ENCODE measurements at regions not wholly inside any gene's neighbourhood (a gene's known extent, or its start where the extent isn't known, plus 50 kb on each side); places are given as distances from the start of the nearest gene placed in this dataset.
A peak's percentile ranks its signal among the peaks of the same experiment; 100 is the strongest.

- DNase-seq: peak; percentile 39
Observed at GRCh38 chr12:25759752-25760151, 198.7 kb upstream of the RASSF8 start.

- no peak for DNase-seq
Observed at GRCh38 chr12:25761356-25761755, 197.1 kb upstream of the RASSF8 start.

GRCh38 chr12:25764409-25764808 lies 194.1 kb upstream of the RASSF8 start:
- DNase-seq: no peak

DNA sequence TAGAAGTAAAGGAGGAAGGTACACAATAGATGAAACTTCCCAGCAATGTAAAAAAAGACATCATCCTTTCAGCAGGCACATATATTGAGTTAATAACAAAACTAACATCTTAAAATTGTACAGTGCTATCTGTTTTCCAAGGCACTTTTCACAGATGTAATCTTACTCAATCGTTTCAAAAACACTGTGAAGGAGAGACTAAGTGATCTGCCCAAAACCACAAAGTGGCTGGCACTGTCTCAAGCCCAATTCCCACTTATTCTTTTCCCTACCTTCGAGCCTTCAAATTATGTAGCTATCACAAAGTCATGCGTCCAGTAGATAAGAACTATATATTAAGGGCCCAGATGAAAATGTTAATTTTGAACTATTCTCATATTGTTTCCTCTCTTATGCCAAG lies 193.6 kb upstream of the RASSF8 start:
- DNase-seq: peak; percentile 50

DNA sequence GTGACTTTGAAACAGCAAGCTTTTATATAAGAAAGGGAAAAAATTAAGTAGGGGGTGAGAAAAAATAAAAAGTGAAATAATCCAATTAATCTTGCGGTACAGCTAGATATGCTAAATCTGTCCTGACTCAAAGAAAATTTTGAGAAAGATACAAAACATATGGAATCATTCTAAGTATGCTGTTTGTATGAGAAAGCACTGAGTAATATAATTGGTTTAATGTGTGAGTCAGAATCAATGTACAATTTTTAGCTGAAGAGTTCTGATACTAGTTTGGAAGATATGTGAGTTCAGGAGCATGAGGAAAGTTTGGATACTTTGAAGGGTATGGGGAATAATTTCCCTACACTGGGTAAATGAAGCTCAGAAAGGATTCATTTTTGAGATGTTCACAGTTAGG lies 190.9 kb upstream of the RASSF8 start:
- peak; percentile 81 for DNase-seq

GRCh38 chr12:25768151-25768550 lies 190.3 kb upstream of the RASSF8 start:
- DNase-seq: no peak

- DNase-seq: peak; percentile 80
Observed at GRCh38 chr12:25769082-25769945, 189.2 kb upstream of the RASSF8 start.

GRCh38 chr12:25771041-25771440 lies 187.4 kb upstream of the RASSF8 start:
- DNase-seq: peak; percentile 34

DNA sequence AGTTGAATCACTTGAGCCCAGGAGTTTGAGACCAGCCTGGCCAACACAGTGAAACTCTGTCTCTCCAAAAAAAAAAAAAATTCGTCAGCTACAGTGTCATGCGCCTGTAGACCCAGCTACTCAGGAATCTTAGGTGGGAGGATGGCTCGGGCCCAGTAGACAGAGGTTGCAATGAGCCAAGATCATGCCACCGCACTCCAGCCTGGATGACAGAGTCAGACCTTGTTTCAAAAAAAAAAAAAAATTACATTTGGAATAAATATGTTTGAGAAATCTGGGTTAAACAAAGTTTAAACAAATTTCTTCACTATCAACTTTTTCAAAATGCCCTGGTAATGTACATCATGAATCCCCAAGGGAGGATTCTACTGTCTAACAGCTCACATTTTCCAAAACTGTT lies 187.0 kb upstream of the RASSF8 start:
- no peak for DNase-seq

DNA sequence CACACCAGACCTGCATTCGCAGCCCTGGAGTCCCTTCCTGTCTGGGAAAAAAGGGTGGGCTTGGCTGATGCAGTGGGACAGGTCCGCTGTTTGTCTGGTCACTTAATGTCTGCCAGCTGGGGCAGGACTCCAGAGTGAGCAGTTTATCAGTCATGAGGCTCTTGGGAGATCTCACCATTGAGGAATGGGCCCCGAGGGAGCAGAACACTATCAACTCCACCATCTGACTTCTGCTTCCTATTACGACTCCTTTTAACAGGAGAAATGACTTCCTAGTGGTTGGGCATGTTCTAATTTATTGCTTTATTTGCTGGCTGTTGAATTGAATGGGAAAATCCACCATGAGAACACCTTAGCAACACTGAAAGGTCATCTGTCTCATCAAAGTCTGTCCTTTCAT lies 182.5 kb upstream of the RASSF8 start:
- peak; percentile 64 for DNase-seq

DNA sequence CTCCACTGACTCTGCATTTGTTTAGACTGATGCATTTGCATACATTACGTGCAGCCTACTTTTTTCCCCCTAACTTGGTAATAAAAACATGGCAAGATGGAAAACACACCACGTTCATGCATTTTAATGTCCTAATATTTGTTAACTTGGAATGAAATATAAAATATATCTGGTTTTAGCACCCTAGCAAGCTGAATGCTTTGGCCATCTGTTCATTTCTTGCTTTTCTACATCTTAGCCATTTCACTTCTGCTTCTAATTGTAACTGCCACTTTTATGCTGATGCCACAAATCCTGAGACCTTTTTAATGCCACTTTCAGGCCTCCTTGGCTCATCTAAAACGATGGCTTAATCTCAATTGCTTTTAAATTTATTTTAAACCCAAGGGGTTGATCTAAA lies 177.7 kb upstream of the RASSF8 start:
- DNase-seq: no peak

GRCh38 chr12:25781232-25781631 lies 177.2 kb upstream of the RASSF8 start:
- no peak for DNase-seq

DNA sequence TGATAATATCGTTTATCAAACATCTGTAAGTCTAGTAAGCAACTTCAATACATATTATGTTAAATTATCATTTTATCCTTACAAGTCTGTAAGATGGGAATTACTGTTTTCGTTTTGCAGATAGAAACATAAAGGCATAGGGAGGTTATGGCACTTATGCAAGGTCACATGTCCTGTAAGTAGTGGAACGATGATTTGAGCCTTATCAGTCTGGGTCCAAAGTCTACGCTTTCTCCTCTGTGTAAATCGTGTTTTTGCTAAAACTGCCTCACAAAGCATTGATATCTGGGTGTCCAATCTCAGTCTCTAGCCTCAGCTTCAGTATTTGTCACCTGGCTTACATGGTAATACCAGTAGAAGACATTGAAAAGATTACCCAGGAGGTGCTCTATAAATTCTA lies 174.9 kb upstream of the RASSF8 start:
- no peak for DNase-seq

DNA sequence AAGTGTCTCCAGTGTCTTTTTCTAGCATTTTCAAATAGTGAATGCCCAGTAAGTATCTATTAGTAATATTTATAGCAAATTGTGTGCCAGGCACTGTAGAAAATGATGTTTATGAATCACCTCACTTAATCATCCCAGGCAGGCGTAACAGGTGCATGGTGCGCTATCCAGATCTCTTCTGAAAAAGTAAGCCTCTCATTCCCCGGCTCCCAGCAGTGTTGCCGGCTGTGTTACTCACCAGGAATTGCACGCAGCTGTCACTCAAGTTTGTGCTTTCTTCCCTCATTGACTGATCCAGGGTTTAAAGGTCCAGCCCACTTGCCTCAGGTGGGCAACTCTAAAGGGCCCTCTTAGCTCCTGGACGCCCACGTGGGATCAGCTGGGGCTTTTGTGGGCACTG lies 173.8 kb upstream of the RASSF8 start:
- DNase-seq: no peak

GRCh38 chr12:25785134-25785533 lies 173.3 kb upstream of the RASSF8 start:
- DNase-seq: no peak

DNA sequence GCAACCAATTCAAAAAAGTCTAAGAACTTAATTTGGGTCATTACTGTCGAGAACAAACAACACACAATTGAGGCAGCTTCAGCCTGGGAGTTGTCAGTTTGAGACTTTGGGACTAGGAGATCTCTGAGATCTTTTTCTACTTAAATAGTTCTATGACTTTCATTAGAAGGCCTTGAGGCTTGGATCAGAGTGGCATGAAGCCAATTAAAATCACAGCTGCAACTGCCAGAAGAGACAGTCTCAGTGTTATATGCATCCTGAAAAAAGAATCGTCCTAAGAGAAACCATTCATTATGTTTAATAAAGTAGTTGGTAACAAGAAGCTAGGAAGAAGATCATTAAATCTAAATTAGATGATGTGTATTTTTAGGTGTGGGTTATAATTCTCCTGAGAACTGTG lies 170.8 kb upstream of the RASSF8 start:
- DNase-seq: no peak

DNA sequence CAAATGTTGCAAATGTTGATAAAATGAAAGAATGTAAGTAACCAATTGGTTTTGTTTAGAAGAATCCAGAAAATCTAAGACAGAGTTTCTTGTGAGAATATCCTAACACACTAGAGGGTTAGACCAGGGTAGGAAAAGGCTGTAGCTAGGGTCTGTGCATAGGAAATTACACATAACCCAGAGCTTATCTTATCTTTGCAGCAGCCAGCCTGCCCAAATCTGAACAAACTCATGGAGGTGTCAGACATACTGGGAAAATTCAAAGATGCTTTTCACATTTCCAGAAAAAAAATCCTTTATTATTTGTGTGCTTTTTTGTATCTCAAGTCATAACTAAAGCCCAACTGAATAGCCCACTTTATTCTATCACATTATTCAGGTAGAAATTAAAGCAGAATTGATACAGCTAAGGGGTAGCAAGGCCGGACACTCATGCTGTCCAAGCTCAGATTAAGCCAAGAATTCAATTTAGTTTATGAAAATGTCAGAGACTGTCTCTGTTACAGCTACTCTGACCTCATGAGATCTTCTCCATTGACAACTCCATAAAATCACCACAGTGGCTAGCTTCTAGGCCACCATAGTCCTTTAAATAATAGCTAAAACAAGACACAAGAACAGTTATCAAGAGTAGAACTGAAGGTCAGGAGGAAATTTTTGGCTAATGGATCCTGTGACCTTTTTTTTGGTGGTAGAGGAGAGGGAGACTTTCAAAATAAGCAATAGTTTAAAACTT lies 169.6 kb upstream of the RASSF8 start:
- no peak for DNase-seq

DNA sequence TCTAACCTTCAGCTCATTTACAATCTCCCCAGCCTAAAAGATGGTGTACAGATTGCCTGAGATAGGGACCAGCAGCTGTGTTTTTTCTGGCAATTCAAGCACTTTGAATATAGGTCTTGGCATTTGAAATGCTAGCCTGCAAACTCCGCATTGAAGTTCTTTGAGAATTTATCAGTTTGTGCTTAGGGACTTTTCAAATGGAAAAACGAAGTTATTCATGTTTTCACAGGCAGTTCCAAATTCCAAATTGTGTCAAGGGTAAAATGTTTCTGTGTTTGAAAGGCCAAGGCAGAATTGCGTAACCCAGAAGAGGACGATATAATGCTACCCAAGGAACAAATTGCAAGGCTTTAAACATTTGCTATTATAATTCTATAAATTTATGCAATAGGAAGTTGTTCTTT lies 168.9 kb upstream of the RASSF8 start:
- DNase-seq: peak; percentile 32

DNA sequence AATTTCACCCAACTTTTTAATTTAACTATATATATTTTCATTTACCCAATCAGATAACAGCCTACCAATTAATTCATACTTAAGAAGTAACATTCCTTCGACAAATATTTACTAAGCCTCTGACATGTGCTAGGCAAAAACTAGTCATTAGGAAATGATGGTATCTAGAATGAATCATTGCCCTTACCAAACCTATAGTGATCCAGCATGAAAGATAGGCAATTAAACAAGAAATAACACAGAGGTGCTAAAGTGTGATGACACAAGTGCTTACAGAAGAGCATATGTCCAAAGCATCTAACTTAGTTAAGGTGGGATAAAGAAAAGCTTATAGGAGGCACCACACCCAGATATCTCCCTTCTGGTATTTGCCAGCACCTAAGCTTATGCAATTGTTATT lies 166.5 kb upstream of the RASSF8 start:
- DNase-seq: peak; percentile 18

DNA sequence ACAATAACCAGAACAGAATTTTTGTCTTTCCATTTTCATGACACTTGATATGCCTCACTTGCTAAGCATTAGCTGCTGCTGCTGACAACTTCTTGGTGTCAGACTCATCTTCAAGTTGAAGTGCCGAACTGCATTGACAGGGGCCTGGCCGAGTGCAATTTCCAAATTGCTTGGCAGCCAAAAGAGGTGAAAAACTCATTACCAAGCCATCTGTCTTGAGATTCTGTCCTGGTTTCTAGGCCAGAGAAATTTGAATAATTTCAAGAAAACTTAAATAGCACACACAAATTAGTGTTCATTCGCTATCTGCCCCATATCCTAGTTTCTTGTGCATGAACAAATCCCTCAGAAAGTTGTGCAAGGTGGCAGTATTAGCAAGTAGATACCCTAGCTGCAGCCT lies 165.3 kb upstream of the RASSF8 start:
- DNase-seq: no peak

- no peak for DNase-seq
Observed at GRCh38 chr12:25794571-25794970, 163.9 kb upstream of the RASSF8 start.

- DNase-seq: peak; percentile 34
Observed at GRCh38 chr12:25796523-25797000, 161.9 kb upstream of the RASSF8 start.

GRCh38 chr12:25797386-25797785 lies 161.1 kb upstream of the RASSF8 start:
- no peak for DNase-seq

GRCh38 chr12:25797949-25798348 lies 160.5 kb upstream of the RASSF8 start:
- no peak for DNase-seq
